Stimulated activated CD4-positive, alpha-beta T cell treated with anti-CD3 and anti-CD28 coated beads, TNF-alpha, amount 100 ng/mL, for 24 hours (primary cell): ENCODE measurements at regions not wholly inside any gene's neighbourhood (a gene's known extent, or its start where the extent isn't known, plus 50 kb on each side); places are given as distances from the start of the nearest gene placed in this dataset.

Experiments
- DNase-seq, 3 experiments: peaks; one replicate each; pipeline ENCODE4 v3.0.0-alpha.2; 2020; ENCODE audit warnings: low read depth in 3 of 3

GRCh38 chr5:8050616-8051175 is 181.7 kb downstream of the MTRR start:
- DNase-seq = no peak

- DNase-seq = no peak
Observed at GRCh38 chr5:8053270-8053669, 184.3 kb downstream of the MTRR start.

GRCh38 chr5:8057769-8058168 is 188.8 kb downstream of the MTRR start:
- no peak for DNase-seq

GRCh38 chr5:8058616-8059190 is 189.8 kb downstream of the MTRR start:
- no peak for DNase-seq

GRCh38 chr5:8059337-8059736 is 190.4 kb downstream of the MTRR start:
- DNase-seq = no peak

GRCh38 chr5:8060235-8060952 is 191.4 kb downstream of the MTRR start:
- DNase-seq = no peak

GRCh38 chr5:8060953-8061429 is 192.0 kb downstream of the MTRR start:
- DNase-seq = no peak

- DNase-seq = no peak
Observed at GRCh38 chr5:8062521-8062920, 193.6 kb downstream of the MTRR start.

- no peak for DNase-seq
Observed at GRCh38 chr5:8068078-8068477, 199.1 kb downstream of the MTRR start.

GRCh38 chr5:8070138-8070537 is 201.2 kb downstream of the MTRR start:
- no peak for DNase-seq

- no peak for DNase-seq
Observed at GRCh38 chr5:8079056-8079455, 210.1 kb downstream of the MTRR start.

GRCh38 chr5:8081179-8081578 is 212.2 kb downstream of the MTRR start:
- no peak for DNase-seq

GRCh38 chr5:8093669-8094068 is 224.7 kb downstream of the MTRR start:
- DNase-seq = no peak

GRCh38 chr5:8094304-8094703 is 225.4 kb downstream of the MTRR start:
- no peak for DNase-seq

GRCh38 chr5:8097146-8097545 is 228.2 kb downstream of the MTRR start:
- no peak for DNase-seq

GRCh38 chr5:8098081-8098480 is 229.1 kb downstream of the MTRR start:
- no peak for DNase-seq

GRCh38 chr5:8102714-8103113 is 233.8 kb downstream of the MTRR start:
- DNase-seq = no peak

- no peak for DNase-seq
Observed at GRCh38 chr5:8114597-8115266, 245.8 kb downstream of the MTRR start.

GRCh38 chr5:8123559-8123958 is 254.6 kb downstream of the MTRR start:
- DNase-seq = no peak

- no peak for DNase-seq
Observed at GRCh38 chr5:8134609-8135008, 265.7 kb downstream of the MTRR start.

GRCh38 chr5:8135742-8136141 is 266.8 kb downstream of the MTRR start:
- no peak for DNase-seq

- no peak for DNase-seq
Observed at GRCh38 chr5:8136271-8136670, 267.3 kb downstream of the MTRR start.
